Endodermal cell (in vitro differentiated cells): ENCODE measurements at regions not wholly inside any gene's neighbourhood (a gene's known extent, or its start where the extent isn't known, plus 50 kb on each side); places are given as distances from the start of the nearest gene placed in this dataset.

Experiments used
- DNase-seq: peaks from one replicate; pipeline ENCODE4 v3.0.0-alpha.2; 2017
- H3K27ac ChIP-seq: 2 replicates; pipeline ENCODE4 v1.5.1; 2013; ENCODE audit warnings: mild to moderate bottlenecking, low read depth, low read length, moderate library complexity
- H3K27me3 ChIP-seq: 2 replicates; pipeline ENCODE4 v1.6.1; 2013; ENCODE audit warnings: mild to moderate bottlenecking, low read length, moderate library complexity; ENCODE audit not compliant: insufficient read depth, control insufficient read depth, poor library complexity, severe bottlenecking
- H3K36me3 ChIP-seq: 2 replicates; pipeline ENCODE4 v1.7.0; 2013; ENCODE audit warnings: mild to moderate bottlenecking, low read length, moderate library complexity; ENCODE audit not compliant: control insufficient read depth, insufficient read depth
- H3K4me1 ChIP-seq: one replicate; pipeline ENCODE4 v1.7.0; 2013; ENCODE audit warnings: low read length; ENCODE audit not compliant: control insufficient read depth, insufficient read depth
- H3K4me3 ChIP-seq: 2 replicates; pipeline ENCODE4 v1.5.1; 2013; ENCODE audit warnings: mild to moderate bottlenecking, low read length, moderate library complexity
- H3K9ac ChIP-seq: 2 replicates; pipeline ENCODE4 v1.6.1; 2013; ENCODE audit warnings: mild to moderate bottlenecking, low read length, moderate library complexity; ENCODE audit not compliant: poor library complexity, severe bottlenecking; ENCODE audit errors: extremely low read depth
- H3K9me3 ChIP-seq: 2 replicates; pipeline ENCODE4 v1.6.1; 2013; ENCODE audit warnings: mild to moderate bottlenecking, low read length, moderate library complexity; ENCODE audit not compliant: control insufficient read depth
- H3K27ac Mint-ChIP-seq: 2 replicates; pipeline ENCODE4 v1.8.0; 2020; ENCODE audit warnings: mixed read lengths
- H3K27me3 Mint-ChIP-seq: 2 replicates; pipeline ENCODE4 v1.8.0; 2021; ENCODE audit warnings: mild to moderate bottlenecking, mixed read lengths; ENCODE audit not compliant: insufficient read depth
- H3K36me3 Mint-ChIP-seq: 2 replicates; pipeline ENCODE4 v1.8.0; 2020; ENCODE audit warnings: low read depth, mixed read lengths
- H3K4me1 Mint-ChIP-seq: 2 replicates; pipeline ENCODE4 v1.8.0; 2020; ENCODE audit warnings: mixed read lengths
- H3K4me3 Mint-ChIP-seq: 2 replicates; pipeline ENCODE4 v1.8.0; 2020; ENCODE audit warnings: mild to moderate bottlenecking, moderate library complexity, mixed read lengths
- H3K9me3 Mint-ChIP-seq: 2 replicates; pipeline ENCODE4 v1.8.0; 2020; ENCODE audit warnings: mild to moderate bottlenecking, mixed read lengths
- CTCF ChIP-seq: fragments of 200-600 bp; sonication (generic); conservative IDR thresholded peaks from 2 replicates; pipeline ENCODE4 v1.5.0; 2021; ENCODE audit warnings: antibody characterized with exemption, mild to moderate bottlenecking
- WGBS, 2 experiments: methylation state at CpG; one replicate each; pipeline versions ENCODE4 v1.1.5 to v1.1.7; 2013; ENCODE audit warnings: missing lambda C conversion rate in 2 of 2, mixed read lengths in 1 of 2; ENCODE audit not compliant: insufficient coverage in 1 of 2, insufficient read length in 1 of 2; 5-methylcytosine and 5-hydroxymethylcytosine counted together

- no peak overlapping the region for H3K27ac Mint-ChIP-seq
- Histone ChIP-seq H3K9ac (no peak overlapping the region), H3K27ac (no peak overlapping the region), H3K4me1 (no peaks in the 10 kb centered on the region), H3K9me3 (no peaks in the 10 kb centered on the region), H3K27me3 (no peaks in the 10 kb centered on the region), H3K4me3 (no peak overlapping the region), H3K36me3 (no peaks in the 10 kb centered on the region)
- no peaks in the 10 kb centered on the region for H3K9me3 Mint-ChIP-seq
- no peak for TF ChIP-seq CTCF
- WGBS, 2 experiments, result 86 to 93% methylated on average over 3 to 5 of the region's 5 CpGs
- no peaks in the 10 kb centered on the region for H3K4me1 Mint-ChIP-seq
- H3K4me3 Mint-ChIP-seq, result no peak overlapping the region
- peaks cover 3% of the 10 kb centered on the region for H3K27me3 Mint-ChIP-seq
- no peak for DNase-seq
- no peaks in the 10 kb centered on the region for H3K36me3 Mint-ChIP-seq
Measured at GRCh38 chr1:182166321-182166720, 104.8 kb upstream of the ZNF648 start.

- Histone ChIP-seq H3K9ac (no peak overlapping the region), H3K27me3 (no peaks in the 10 kb centered on the region), H3K4me1 (no peaks in the 10 kb centered on the region), H3K27ac (no peak overlapping the region), H3K9me3 (peaks cover 7% of the 10 kb centered on the region), H3K4me3 (no peak overlapping the region), H3K36me3 (no peaks in the 10 kb centered on the region)
- H3K4me3 Mint-ChIP-seq, result no peak overlapping the region
- peaks cover 3% of the 10 kb centered on the region for H3K27me3 Mint-ChIP-seq
- no peaks in the 10 kb centered on the region for H3K4me1 Mint-ChIP-seq
- H3K36me3 Mint-ChIP-seq, result peaks cover 2% of the 10 kb centered on the region
- no peak overlapping the region for H3K27ac Mint-ChIP-seq
- peaks cover 7% of the 10 kb centered on the region for H3K9me3 Mint-ChIP-seq
- no peak for DNase-seq
- 82 to 96% methylated on average over 2 of the region's 2 CpGs for WGBS, 2 experiments
- no peak for TF ChIP-seq CTCF
Measured at GRCh38 chr1:182164273-182164672, 102.8 kb upstream of the ZNF648 start.

GRCh38 chr1:182163821-182164223 lies 102.3 kb upstream of the ZNF648 start:
- H3K4me1 ChIP-seq, result no peaks in the 10 kb centered on the region
- WGBS, 2 experiments, result 87% methylated on average over 5 of the region's 5 CpGs; no CpG with 5 or more reads in 1 of the 2 experiments
- no peak overlapping the region for H3K27ac Mint-ChIP-seq
- H3K36me3 Mint-ChIP-seq, result peaks cover 2% of the 10 kb centered on the region
- H3K4me3 Mint-ChIP-seq, result no peak overlapping the region
- no peak for DNase-seq
- no peaks in the 10 kb centered on the region for H3K36me3 ChIP-seq
- no peak overlapping the region for H3K9ac ChIP-seq
- no peaks in the 10 kb centered on the region for H3K4me1 Mint-ChIP-seq
- H3K27ac ChIP-seq, result no peak overlapping the region
- peaks cover 3% of the 10 kb centered on the region for H3K27me3 Mint-ChIP-seq
- H3K9me3 Mint-ChIP-seq, result peaks cover 10% of the 10 kb centered on the region
- no peak overlapping the region for H3K4me3 ChIP-seq
- H3K9me3 ChIP-seq, result peaks cover 12% of the 10 kb centered on the region
- TF ChIP-seq CTCF, result no peak
- H3K27me3 ChIP-seq, result no peaks in the 10 kb centered on the region
